ENCODE measurements at regions not wholly inside any gene's neighbourhood (a gene's known extent, or its start where the extent isn't known, plus 50 kb on each side); places are given as distances from the start of the nearest gene placed in this dataset.

- no peak overlapping the region for H4K8ac ChIP-seq (replicated peaks; ENCODE audit: insufficient read length, low read depth, low read length)
- no peaks in the 10 kb centered on the region for H3K79me2 ChIP-seq (ENCODE audit: insufficient read depth, low read length)
- no peak overlapping the region for H3K27ac Mint-ChIP-seq
- H3K4me1 Mint-ChIP-seq: no peaks in the 10 kb centered on the region
- no peak overlapping the region for H3K4ac ChIP-seq (ENCODE audit: low read depth, low read length)
- no peaks in the 10 kb centered on the region for H3K36me3 Mint-ChIP-seq (ENCODE audit: insufficient read depth in 1 of 3, low read depth in 3 of 3)
- no peaks in the 10 kb centered on the region for H4K20me1 ChIP-seq (ENCODE audit: control insufficient read depth, insufficient read depth, insufficient read length)
- no peak overlapping the region for H4K5ac ChIP-seq (ENCODE audit: insufficient read length, low read depth, low read length)
- H3K9me3 Mint-ChIP-seq: peaks cover 0 to 3% of the 10 kb centered on the region in 2 experiments; a peak in 2 of 5 replicates
- H4K91ac ChIP-seq (ENCODE audit: insufficient read length, low read depth, low read length): no peak overlapping the region
- H3K4me1 ChIP-seq (ENCODE audit: insufficient read depth, low read length): no peaks in the 10 kb centered on the region
- DNase-seq: no peak
- WGBS (ENCODE audit: extremely low coverage, insufficient read length, low lambda C conversion rate): no CpG with 5 or more reads among the region's 3 CpGs
- no peak overlapping the region for H3K27ac ChIP-seq (ENCODE audit: insufficient read length, low read depth, low read length)
- no peak overlapping the region for H2BK120ac ChIP-seq (ENCODE audit: low read depth, low read length, poor library complexity, severe bottlenecking)
- H2BK12ac ChIP-seq (ENCODE audit: insufficient read length, low read depth, low read length): no peak overlapping the region
- H3K56ac ChIP-seq (ENCODE audit: insufficient read length, low read depth, low read length): no peak overlapping the region
- H3K23ac ChIP-seq (ENCODE audit: insufficient read length, low read depth, low read length): no peak overlapping the region
- H3K27me3 Mint-ChIP-seq (ENCODE audit: low read depth): no peaks in the 10 kb centered on the region
- no peak overlapping the region for H3K4me3 Mint-ChIP-seq
- no peak overlapping the region for H3T11ph ChIP-seq (ENCODE audit: low read length)
- no peak for TF ChIP-seq CTCF (conservative IDR thresholded peaks at IDR 0.05)
- H3K9me3 ChIP-seq (ENCODE audit: control insufficient read depth, low read depth, low read length): no peaks in the 10 kb centered on the region
- no peak overlapping the region for H2BK20ac ChIP-seq (ENCODE audit: low read depth, low read length, poor library complexity, severe bottlenecking)
- no peak overlapping the region for H2BK15ac ChIP-seq (ENCODE audit: low read depth, low read length)
- no peak overlapping the region for H2AFZ ChIP-seq (ENCODE audit: low read length)
- H3K23me2 ChIP-seq (ENCODE audit: insufficient read length, low read depth, low read length, poor library complexity, severe bottlenecking): no peaks in the 10 kb centered on the region
- H3K14ac ChIP-seq (ENCODE audit: insufficient read depth, low read length): no peak overlapping the region
- H3K4me2 ChIP-seq (ENCODE audit: insufficient read depth, insufficient read length, low read length): no peak overlapping the region
- no peaks in the 10 kb centered on the region for H3K79me1 ChIP-seq (ENCODE audit: insufficient read depth, low read depth, low read length, poor library complexity, severe bottlenecking)
- no peaks in the 10 kb centered on the region for H3K27me3 ChIP-seq (ENCODE audit: insufficient read depth, low read length)
- no peak overlapping the region for H2BK5ac ChIP-seq (ENCODE audit: insufficient read length, low read length)
- no peak overlapping the region for H2AK5ac ChIP-seq (ENCODE audit: insufficient read length, low read length)
- H3K9ac ChIP-seq (ENCODE audit: extremely low read depth, insufficient read length, low read length): no peak overlapping the region
- no peak overlapping the region for H3K18ac ChIP-seq (ENCODE audit: insufficient read length, low read depth, low read length)
Observed at GRCh38 chr3:77889616-77890015, 849.7 kb downstream of the ROBO2 start.
